PFSK-1 (cell line): ENCODE measurements at regions not wholly inside any gene's neighbourhood (a gene's known extent, or its start where the extent isn't known, plus 50 kb on each side); places are given as distances from the start of the nearest gene placed in this dataset.

Experiments
- FOXP2 ChIP-seq: optimal IDR thresholded peaks from 2 replicates; pipeline ENCODE3; 2011; ENCODE audit warnings: borderline replicate concordance, control low read depth, inconsistent platforms; ENCODE audit not compliant: insufficient read depth; ENCODE audit errors: extremely low read length, extremely low read depth
- POLR2AphosphoS5 ChIP-seq: IDR thresholded peaks from 2 replicates; pipeline ENCODE4 v1.6.1; 2012; ENCODE audit warnings: low read depth, mild to moderate bottlenecking, control low read depth, low read length, moderate library complexity
- SIN3A ChIP-seq: IDR thresholded peaks from 2 replicates; pipeline ENCODE4 v1.6.1; 2012; ENCODE audit warnings: mild to moderate bottlenecking, low read length, moderate library complexity, borderline replicate concordance; ENCODE audit not compliant: insufficient read depth
- TAF1 ChIP-seq: IDR thresholded peaks from 2 replicates; pipeline ENCODE4 v1.6.1; 2012; ENCODE audit warnings: low read length, control low read depth, borderline replicate concordance; ENCODE audit not compliant: insufficient read depth
- TF ChIP-seq, protein P1 (sequence below), 2 experiments: IDR thresholded peaks; 2 replicates each; pipeline versions ENCODE4 v1.6.1 to v1.8.0; 2011 to 2012; ENCODE audit warnings: low read depth in 2 of 2, low read length in 2 of 2, control low read depth in 1 of 2, inconsistent platforms in 1 of 2, mild to moderate bottlenecking in 1 of 2, moderate library complexity in 1 of 2; ENCODE audit not compliant: insufficient read depth in 1 of 2

DNA sequence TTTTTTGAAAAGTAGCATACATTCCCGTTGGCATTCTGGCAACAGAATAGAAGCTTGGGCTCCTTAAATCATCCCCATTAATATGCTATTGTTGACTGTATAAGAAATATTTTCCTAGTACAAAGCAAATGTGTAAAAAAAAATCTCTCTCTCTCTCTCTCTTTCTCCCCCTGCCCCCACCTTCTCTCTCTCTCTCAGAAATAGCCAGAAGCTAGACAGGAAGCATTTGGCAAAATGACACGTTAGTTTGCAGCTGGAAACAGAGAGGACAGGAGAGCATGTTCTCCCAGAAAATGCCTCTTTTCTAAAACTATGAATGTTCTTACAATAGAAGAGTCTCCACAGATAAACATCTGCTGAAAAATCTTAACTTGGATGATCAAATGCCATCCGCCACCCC, 59.6 kb upstream of the AKR1E2 start:
- TF ChIP-seq POLR2AphosphoS5 = no peak
- TF ChIP-seq SIN3A = no peak
- TF ChIP-seq, protein P1, sequence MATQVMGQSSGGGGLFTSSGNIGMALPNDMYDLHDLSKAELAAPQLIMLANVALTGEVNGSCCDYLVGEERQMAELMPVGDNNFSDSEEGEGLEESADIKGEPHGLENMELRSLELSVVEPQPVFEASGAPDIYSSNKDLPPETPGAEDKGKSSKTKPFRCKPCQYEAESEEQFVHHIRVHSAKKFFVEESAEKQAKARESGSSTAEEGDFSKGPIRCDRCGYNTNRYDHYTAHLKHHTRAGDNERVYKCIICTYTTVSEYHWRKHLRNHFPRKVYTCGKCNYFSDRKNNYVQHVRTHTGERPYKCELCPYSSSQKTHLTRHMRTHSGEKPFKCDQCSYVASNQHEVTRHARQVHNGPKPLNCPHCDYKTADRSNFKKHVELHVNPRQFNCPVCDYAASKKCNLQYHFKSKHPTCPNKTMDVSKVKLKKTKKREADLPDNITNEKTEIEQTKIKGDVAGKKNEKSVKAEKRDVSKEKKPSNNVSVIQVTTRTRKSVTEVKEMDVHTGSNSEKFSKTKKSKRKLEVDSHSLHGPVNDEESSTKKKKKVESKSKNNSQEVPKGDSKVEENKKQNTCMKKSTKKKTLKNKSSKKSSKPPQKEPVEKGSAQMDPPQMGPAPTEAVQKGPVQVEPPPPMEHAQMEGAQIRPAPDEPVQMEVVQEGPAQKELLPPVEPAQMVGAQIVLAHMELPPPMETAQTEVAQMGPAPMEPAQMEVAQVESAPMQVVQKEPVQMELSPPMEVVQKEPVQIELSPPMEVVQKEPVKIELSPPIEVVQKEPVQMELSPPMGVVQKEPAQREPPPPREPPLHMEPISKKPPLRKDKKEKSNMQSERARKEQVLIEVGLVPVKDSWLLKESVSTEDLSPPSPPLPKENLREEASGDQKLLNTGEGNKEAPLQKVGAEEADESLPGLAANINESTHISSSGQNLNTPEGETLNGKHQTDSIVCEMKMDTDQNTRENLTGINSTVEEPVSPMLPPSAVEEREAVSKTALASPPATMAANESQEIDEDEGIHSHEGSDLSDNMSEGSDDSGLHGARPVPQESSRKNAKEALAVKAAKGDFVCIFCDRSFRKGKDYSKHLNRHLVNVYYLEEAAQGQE (IDR thresholded peaks at IDR 0.05; ENCODE audit: insufficient read depth in 1 of 2, low read depth in 2 of 2, low read length in 2 of 2) = no peak
- TF ChIP-seq TAF1 = no peak
- TF ChIP-seq FOXP2 = no peak
